ENCODE measurements at regions not wholly inside any gene's neighbourhood (a gene's known extent, or its start where the extent isn't known, plus 50 kb on each side); places are given as distances from the start of the nearest gene placed in this dataset.

DNA sequence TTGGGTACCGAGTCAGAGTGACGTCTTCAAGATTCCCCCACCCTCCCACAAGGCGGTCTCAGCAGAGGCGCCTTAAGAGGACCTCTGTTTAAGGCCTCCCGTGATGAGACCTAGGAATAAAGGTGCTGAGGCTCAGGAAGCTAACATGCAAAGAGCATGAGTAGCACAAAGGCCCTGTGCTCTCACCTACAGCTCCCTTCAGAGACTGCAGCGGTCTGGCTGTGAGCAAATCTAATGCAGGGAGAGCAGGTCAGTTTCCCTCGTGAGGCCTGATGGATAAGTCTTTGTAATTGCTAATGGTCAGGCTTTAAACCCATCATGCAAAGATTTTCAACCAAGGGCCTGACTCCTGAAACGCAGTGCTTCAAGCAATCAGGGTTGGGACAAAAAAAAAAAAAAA, 909.3 kb upstream of the GHITM start:
- Histone ChIP-seq H4K20me1 (ENCODE audit: control insufficient read depth, extremely low read depth, insufficient read depth, low read length) (no peaks in the 10 kb centered on the region), H3K27ac (ENCODE audit: control insufficient read depth, insufficient read depth, low read length) (no peak overlapping the region), H3K9ac (ENCODE audit: control insufficient read depth, extremely low read depth, insufficient read depth, low read length) (no peak overlapping the region), H3K27me3 (ENCODE audit: control insufficient read depth, extremely low read depth, insufficient read depth, low read length) (no peaks in the 10 kb centered on the region), H3K4me2 (ENCODE audit: control insufficient read depth, extremely low read depth, insufficient read depth, low read depth, low read length) (no peak overlapping the region), H3K4me3 (ENCODE audit: control insufficient read depth in 2 of 3, extremely low read depth in 1 of 3, insufficient read depth in 2 of 3, low read depth in 1 of 3, low read length in 3 of 3) (no peak overlapping the region), H3K9me1 (ENCODE audit: control insufficient read depth, extremely low read depth, insufficient read depth, low read length) (no peaks in the 10 kb centered on the region), H3K36me3 (ENCODE audit: control insufficient read depth in 2 of 2, extremely low read depth in 1 of 2, insufficient read depth in 2 of 2, low read length in 2 of 2) (no peaks in the 10 kb centered on the region), H2AFZ (ENCODE audit: control insufficient read depth, low read length) (no peak overlapping the region), H3K4me1 (ENCODE audit: control insufficient read depth, extremely low read depth, insufficient read depth, low read length) (no peaks in the 10 kb centered on the region), H3K79me2 (ENCODE audit: control insufficient read depth, insufficient read depth, low read length) (no peaks in the 10 kb centered on the region), H3K9me3 (ENCODE audit: control insufficient read depth, low read depth, low read length) (no peaks in the 10 kb centered on the region)
- dilution Hi-C loops (cut with MboI; ENCODE audit: extremely low pct_ligation_motif_present, low sequenced_read_pairs) = no loop called here
- DNase-seq (ENCODE audit: low read depth, low spot score) = no peak
- FAIRE-seq = no peak
- no peak for TF ChIP-seq EZH2 (IDR thresholded peaks at IDR 0.05; ENCODE audit: low read length)
- TF ChIP-seq, protein P1, sequence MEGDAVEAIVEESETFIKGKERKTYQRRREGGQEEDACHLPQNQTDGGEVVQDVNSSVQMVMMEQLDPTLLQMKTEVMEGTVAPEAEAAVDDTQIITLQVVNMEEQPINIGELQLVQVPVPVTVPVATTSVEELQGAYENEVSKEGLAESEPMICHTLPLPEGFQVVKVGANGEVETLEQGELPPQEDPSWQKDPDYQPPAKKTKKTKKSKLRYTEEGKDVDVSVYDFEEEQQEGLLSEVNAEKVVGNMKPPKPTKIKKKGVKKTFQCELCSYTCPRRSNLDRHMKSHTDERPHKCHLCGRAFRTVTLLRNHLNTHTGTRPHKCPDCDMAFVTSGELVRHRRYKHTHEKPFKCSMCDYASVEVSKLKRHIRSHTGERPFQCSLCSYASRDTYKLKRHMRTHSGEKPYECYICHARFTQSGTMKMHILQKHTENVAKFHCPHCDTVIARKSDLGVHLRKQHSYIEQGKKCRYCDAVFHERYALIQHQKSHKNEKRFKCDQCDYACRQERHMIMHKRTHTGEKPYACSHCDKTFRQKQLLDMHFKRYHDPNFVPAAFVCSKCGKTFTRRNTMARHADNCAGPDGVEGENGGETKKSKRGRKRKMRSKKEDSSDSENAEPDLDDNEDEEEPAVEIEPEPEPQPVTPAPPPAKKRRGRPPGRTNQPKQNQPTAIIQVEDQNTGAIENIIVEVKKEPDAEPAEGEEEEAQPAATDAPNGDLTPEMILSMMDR (optimal IDR thresholded peaks at IDR 0.05 in 1 of 3, IDR thresholded peaks at IDR 0.05 in 1 of 3, conservative IDR thresholded peaks at IDR 0.05 in 1 of 3; ENCODE audit: extremely low read depth in 1 of 3, insufficient read depth in 2 of 3, low read length in 3 of 3) = no peak

GRCh38 chr10:83233691-83234090, 905.6 kb upstream of the GHITM start:
- Histone ChIP-seq H3K4me2 (ENCODE audit: control insufficient read depth, extremely low read depth, insufficient read depth, low read depth, low read length) (no peak overlapping the region), H3K4me3 (ENCODE audit: control insufficient read depth in 2 of 3, extremely low read depth in 1 of 3, insufficient read depth in 2 of 3, low read depth in 1 of 3, low read length in 3 of 3) (no peak overlapping the region), H3K27me3 (ENCODE audit: control insufficient read depth, extremely low read depth, insufficient read depth, low read length) (no peaks in the 10 kb centered on the region), H3K36me3 (ENCODE audit: control insufficient read depth in 2 of 2, extremely low read depth in 1 of 2, insufficient read depth in 2 of 2, low read length in 2 of 2) (no peaks in the 10 kb centered on the region), H3K4me1 (ENCODE audit: control insufficient read depth, extremely low read depth, insufficient read depth, low read length) (no peaks in the 10 kb centered on the region), H3K9me3 (ENCODE audit: control insufficient read depth, low read depth, low read length) (no peaks in the 10 kb centered on the region), H3K9ac (ENCODE audit: control insufficient read depth, extremely low read depth, insufficient read depth, low read length) (no peak overlapping the region), H3K79me2 (ENCODE audit: control insufficient read depth, insufficient read depth, low read length) (no peaks in the 10 kb centered on the region), H3K9me1 (ENCODE audit: control insufficient read depth, extremely low read depth, insufficient read depth, low read length) (no peaks in the 10 kb centered on the region), H2AFZ (ENCODE audit: control insufficient read depth, low read length) (no peak overlapping the region), H3K27ac (ENCODE audit: control insufficient read depth, insufficient read depth, low read length) (no peak overlapping the region), H4K20me1 (ENCODE audit: control insufficient read depth, extremely low read depth, insufficient read depth, low read length) (no peaks in the 10 kb centered on the region)
- no peak for DNase-seq (ENCODE audit: low read depth, low spot score)
- FAIRE-seq = no peak
- dilution Hi-C loops (cut with MboI; ENCODE audit: extremely low pct_ligation_motif_present, low sequenced_read_pairs) = no loop called here
- TF ChIP-seq, protein P1 (optimal IDR thresholded peaks at IDR 0.05 in 1 of 3, IDR thresholded peaks at IDR 0.05 in 1 of 3, conservative IDR thresholded peaks at IDR 0.05 in 1 of 3; ENCODE audit: extremely low read depth in 1 of 3, insufficient read depth in 2 of 3, low read length in 3 of 3) = no peak
- no peak for TF ChIP-seq EZH2 (IDR thresholded peaks at IDR 0.05; ENCODE audit: low read length)

All from keratinocyte (primary cell).